HepG2 (cell line): ENCODE measurements at regions not wholly inside any gene's neighbourhood (a gene's known extent, or its start where the extent isn't known, plus 50 kb on each side); places are given as distances from the start of the nearest gene placed in this dataset.

Experiments used
- ATAC-seq: fragments of 200-7000 bp; cut with Tn5 transposase; 3 replicates; pipeline ENCODE4 v1.9.1; 2020; ENCODE audit warnings: mild to moderate bottlenecking, moderate library complexity
- BruUV-seq: library from RNA; stranded (reverse); fragments of 400-500 nt; replicated peaks from 2 replicates; lab custom pipeline; 2021; lab: Mats Ljungman, UMichigan
- CTCF ChIA-PET: fragments of 300-600 bp; formaldehyde crosslinking; extraction: SDS; loops from one replicate; lab custom pipeline; 2021; ENCODE audit warnings: low total read pairs, inconsistent platforms, low intra/inter-chr PET ratio; lab: Yijun Ruan, JAX
- POLR2A ChIA-PET: fragments of 350-600 bp; sonication (Branson Sonifier 250); formaldehyde crosslinking; loops from one replicate; lab custom pipeline; 2020; ENCODE audit warnings: antibody characterized with exemption, inconsistent platforms; lab: Yijun Ruan, JAX
- DNase-seq: peaks from one replicate; pipeline ENCODE4 v3.0.0-alpha.2; 2015; ENCODE audit warnings: low spot score
- FAIRE-seq: peaks from 3 replicates; lab custom pipeline; 2011; peaks lifted over from hg19 to GRCh38; lab: Jason Lieb, UNC
- H2AFZ ChIP-seq: one replicate; pipeline ENCODE4 v1.6.1; 2011; ENCODE audit warnings: low read length, inconsistent platforms
- H3K27ac ChIP-seq: fragments of 300-600 bp; 3 replicates; pipeline ENCODE4 v1.8.0; 2011; ENCODE audit warnings: mixed run types, mild to moderate bottlenecking, mixed read lengths, low read length, inconsistent platforms; ENCODE audit not compliant: insufficient read depth; ENCODE audit errors: extremely low read length
- H3K27me3 ChIP-seq, 2 experiments: fragments of 200-600 bp in 1 of 2; 2 replicates in 1 of 2; 3 replicates in 1 of 2; pipeline versions ENCODE4 v1.6.0 to v1.8.0; 2011; ENCODE audit warnings: low read length in 2 of 2, mild to moderate bottlenecking in 2 of 2, moderate library complexity in 2 of 2, inconsistent platforms in 1 of 2; ENCODE audit not compliant: insufficient read depth in 2 of 2, control insufficient read depth in 1 of 2
- H3K36me3 ChIP-seq, 2 experiments: fragments of 200-600 bp in 1 of 2; replicated peaks in 1 of 2; 2 replicates in 1 of 2; 3 replicates in 1 of 2; pipeline versions ENCODE4 v1.5.1 to v1.8.0; 2011; ENCODE audit warnings: low read length in 2 of 2, inconsistent platforms in 1 of 2; ENCODE audit not compliant: insufficient read depth in 2 of 2, control insufficient read depth in 1 of 2
- H3K4me1 ChIP-seq: 2 replicates; pipeline ENCODE4 v1.5.1; 2012; ENCODE audit warnings: low read length, inconsistent platforms; ENCODE audit not compliant: insufficient read depth
- H3K4me2 ChIP-seq: 2 replicates; pipeline ENCODE4 v1.6.0; 2011; ENCODE audit warnings: low read depth, low read length, inconsistent platforms
- H3K4me3 ChIP-seq, 3 experiments: fragments of 200-600 bp in 1 of 3; sonication (generic), shearing (Covaris generic) in 1 of 3; replicated peaks in 1 of 3; 2 replicates each; pipeline ENCODE4 v1.5.1; 2011 to 2016; ENCODE audit warnings: low read length in 3 of 3, inconsistent platforms in 2 of 3, low read depth in 2 of 3, mild to moderate bottlenecking in 2 of 3, control low read depth in 1 of 3, mixed read lengths in 1 of 3; ENCODE audit not compliant: insufficient read depth in 1 of 3
- H3K79me2 ChIP-seq: one replicate; pipeline ENCODE4 v1.6.1; 2011; ENCODE audit warnings: low read length, inconsistent platforms; ENCODE audit not compliant: insufficient read depth
- H3K9ac ChIP-seq: 2 replicates; pipeline ENCODE4 v1.6.0; 2011; ENCODE audit warnings: mild to moderate bottlenecking, low read depth, low read length, inconsistent platforms; ENCODE audit not compliant: insufficient read depth
- H3K9me3 ChIP-seq: 2 replicates; pipeline ENCODE4 v1.5.1; 2012; ENCODE audit warnings: mild to moderate bottlenecking, low read length
- H4K20me1 ChIP-seq: 2 replicates; pipeline ENCODE4 v1.6.0; 2011; ENCODE audit warnings: inconsistent platforms, mild to moderate bottlenecking, low read length, moderate library complexity; ENCODE audit not compliant: insufficient read depth
- ASH2L ChIP-seq: fragments of 300-600, 200-600 bp; sonication (generic); IDR thresholded peaks from 2 replicates; pipeline ENCODE4 v1.7.0; 2017; ENCODE audit warnings: low read depth, mild to moderate bottlenecking, moderate library complexity, mixed read lengths, low read length; ENCODE audit not compliant: insufficient read length
- GPN1 ChIP-seq: sonication (generic); formaldehyde crosslinking; IDR thresholded peaks from 2 replicates; pipeline ENCODE4 v1.5.1; 2020; ENCODE audit warnings: missing genetic modification reagents, borderline replicate concordance
- NFATC3 ChIP-seq: sonication (generic); formaldehyde crosslinking; IDR thresholded peaks from 2 replicates; pipeline ENCODE4 v1.5.1; 2020; ENCODE audit warnings: mild to moderate bottlenecking, missing genetic modification reagents
- POLR2AphosphoS2 ChIP-seq: IDR thresholded peaks from 2 replicates; pipeline ENCODE4 v1.6.1; 2011; ENCODE audit warnings: low read depth, low read length, improper control_type of control experiment
- RNF219 ChIP-seq: sonication (generic); formaldehyde crosslinking; IDR thresholded peaks from 2 replicates; pipeline ENCODE4 v1.5.0; 2020; ENCODE audit warnings: mild to moderate bottlenecking, missing genetic modification reagents
- SNAI1 ChIP-seq: sonication (generic); formaldehyde crosslinking; IDR thresholded peaks from 2 replicates; pipeline ENCODE4 v1.5.0; 2020; ENCODE audit warnings: mild to moderate bottlenecking, missing genetic modification reagents, borderline replicate concordance
- SP4 ChIP-seq: sonication (generic); formaldehyde crosslinking; IDR thresholded peaks from 2 replicates; pipeline ENCODE4 v1.8.1; 2023; ENCODE audit warnings: mild to moderate bottlenecking, missing genetic modification reagents
- ZNF180 ChIP-seq: sonication (generic); formaldehyde crosslinking; IDR thresholded peaks from 2 replicates; pipeline ENCODE4 v1.4.0; 2020; ENCODE audit warnings: low read depth, missing genetic modification reagents, borderline replicate concordance
- ZNF205 ChIP-seq: IDR thresholded peaks from 2 replicates; pipeline ENCODE4 v1.6.1; 2018; ENCODE audit warnings: missing biosample characterization, missing genetic modification reagents
- ZNF484 ChIP-seq: sonication (generic); formaldehyde crosslinking; IDR thresholded peaks from 2 replicates; pipeline ENCODE4 v1.5.1; 2020; ENCODE audit warnings: mild to moderate bottlenecking, low read depth, missing genetic modification reagents, borderline replicate concordance
- ZNF564 ChIP-seq: sonication (generic); formaldehyde crosslinking; IDR thresholded peaks from 2 replicates; pipeline ENCODE4 v1.8.1; 2023; ENCODE audit warnings: mild to moderate bottlenecking, missing genetic modification reagents
- ZNF629 ChIP-seq: sonication (generic); formaldehyde crosslinking; conservative IDR thresholded peaks from 2 replicates; pipeline ENCODE4 v1.5.0; 2020; ENCODE audit warnings: missing genetic modification reagents
- ZNF761 ChIP-seq: sonication (generic); formaldehyde crosslinking; conservative IDR thresholded peaks from 2 replicates; pipeline ENCODE4 v1.4.0; 2020; ENCODE audit warnings: mild to moderate bottlenecking, missing genetic modification reagents
- WGBS: methylation state at CpG from one replicate; pipeline ENCODE4 v1.1.6; 2017; ENCODE audit warnings: low lambda C conversion rate; 5-methylcytosine and 5-hydroxymethylcytosine counted together
- in situ Hi-C: cut with HindIII; loops from 2 replicates; pipeline ENCODE4 v1.10.0; 2017; ENCODE audit warnings: low pct_unique_long_range_greater_than_20kb; ENCODE audit not compliant: extremely low pct_ligation_motif_present
- intact Hi-C: fragments of 100-400 bp; cut with micrococcal nuclease; formaldehyde crosslinking; loops from one replicate; pipeline ENCODE4 v1.10.0; 2022; ENCODE audit not compliant: unreplicated experiment
- TF ChIP-seq, protein P1 (sequence below): sonication (generic); formaldehyde crosslinking; conservative IDR thresholded peaks from 2 replicates; pipeline ENCODE4 v1.4.0; 2020; ENCODE audit warnings: mild to moderate bottlenecking, missing genetic modification reagents, moderate library complexity
- TF ChIP-seq, protein P2 (sequence below): sonication (generic); formaldehyde crosslinking; IDR thresholded peaks from 2 replicates; pipeline ENCODE4 v1.4.0; 2020; ENCODE audit warnings: missing genetic modification reagents, borderline replicate concordance

DNA sequence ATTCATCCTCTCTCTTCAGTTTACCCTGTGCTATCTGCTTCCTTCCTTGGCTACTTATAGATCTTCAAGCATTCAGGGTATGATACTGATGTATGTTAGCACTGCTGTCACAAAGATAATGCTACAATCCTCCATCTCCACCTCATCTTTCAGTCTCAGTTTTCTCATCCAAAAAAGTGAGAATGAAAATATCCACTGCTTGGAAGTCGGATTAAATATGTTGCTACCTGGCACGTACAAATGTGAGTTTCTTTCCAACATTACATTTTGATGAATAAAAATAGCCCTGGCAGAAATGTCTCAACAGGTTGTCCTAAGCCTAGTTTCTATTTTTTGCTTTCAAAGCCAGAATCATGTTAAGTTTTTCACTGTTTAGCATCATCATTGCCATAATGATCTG lies 149.9 kb downstream of the PTPN11 start:
- Histone ChIP-seq H3K27me3 (peaks cover 0 to 10% of the 10 kb centered on the region in 2 experiments; a peak in 3 of 5 replicates), H4K20me1 (no peaks in the 10 kb centered on the region), H3K4me1 (no peaks in the 10 kb centered on the region), H2AFZ (no peak overlapping the region), H3K79me2 (no peaks in the 10 kb centered on the region), H3K36me3 (no peaks in the 10 kb centered on the region), H3K9ac (no peak overlapping the region), H3K27ac (no peak overlapping the region), H3K4me2 (no peak overlapping the region), H3K9me3 (no peaks in the 10 kb centered on the region), H3K4me3 (no peak overlapping the region)
- DNase-seq (no peak), FAIRE-seq (no peak), ATAC-seq (no peak)
- WGBS: 2% methylated on average over 2 of the region's 2 CpGs
- intact Hi-C loops (no loop called here), in situ Hi-C loops (no loop called here)
- BruUV-seq: no TSS peak
- ChIA-PET POLR2A (no interaction called here), CTCF (no interaction called here)
- TF ChIP-seq POLR2AphosphoS2 (no peak), ZNF761 (CRISPR knock-in tag) (no peak), ASH2L (no peak), NFATC3 (no peak), ZNF564 (no peak), ZNF629 (CRISPR knock-in tag) (no peak), SNAI1 (CRISPR knock-in tag) (no peak), SP4 (CRISPR knock-in tag) (no peak), GPN1 (CRISPR knock-in tag) (no peak), RNF219 (CRISPR knock-in tag) (no peak), ZNF180 (CRISPR knock-in tag) (no peak), ZNF205 (CRISPR knock-in tag) (no peak), ZNF484 (CRISPR knock-in tag) (no peak)
- TF ChIP-seq, protein P1, sequence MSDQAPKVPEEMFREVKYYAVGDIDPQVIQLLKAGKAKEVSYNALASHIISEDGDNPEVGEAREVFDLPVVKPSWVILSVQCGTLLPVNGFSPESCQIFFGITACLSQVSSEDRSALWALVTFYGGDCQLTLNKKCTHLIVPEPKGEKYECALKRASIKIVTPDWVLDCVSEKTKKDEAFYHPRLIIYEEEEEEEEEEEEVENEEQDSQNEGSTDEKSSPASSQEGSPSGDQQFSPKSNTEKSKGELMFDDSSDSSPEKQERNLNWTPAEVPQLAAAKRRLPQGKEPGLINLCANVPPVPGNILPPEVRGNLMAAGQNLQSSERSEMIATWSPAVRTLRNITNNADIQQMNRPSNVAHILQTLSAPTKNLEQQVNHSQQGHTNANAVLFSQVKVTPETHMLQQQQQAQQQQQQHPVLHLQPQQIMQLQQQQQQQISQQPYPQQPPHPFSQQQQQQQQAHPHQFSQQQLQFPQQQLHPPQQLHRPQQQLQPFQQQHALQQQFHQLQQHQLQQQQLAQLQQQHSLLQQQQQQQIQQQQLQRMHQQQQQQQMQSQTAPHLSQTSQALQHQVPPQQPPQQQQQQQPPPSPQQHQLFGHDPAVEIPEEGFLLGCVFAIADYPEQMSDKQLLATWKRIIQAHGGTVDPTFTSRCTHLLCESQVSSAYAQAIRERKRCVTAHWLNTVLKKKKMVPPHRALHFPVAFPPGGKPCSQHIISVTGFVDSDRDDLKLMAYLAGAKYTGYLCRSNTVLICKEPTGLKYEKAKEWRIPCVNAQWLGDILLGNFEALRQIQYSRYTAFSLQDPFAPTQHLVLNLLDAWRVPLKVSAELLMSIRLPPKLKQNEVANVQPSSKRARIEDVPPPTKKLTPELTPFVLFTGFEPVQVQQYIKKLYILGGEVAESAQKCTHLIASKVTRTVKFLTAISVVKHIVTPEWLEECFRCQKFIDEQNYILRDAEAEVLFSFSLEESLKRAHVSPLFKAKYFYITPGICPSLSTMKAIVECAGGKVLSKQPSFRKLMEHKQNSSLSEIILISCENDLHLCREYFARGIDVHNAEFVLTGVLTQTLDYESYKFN (CRISPR knock-in tag): no peak
- TF ChIP-seq, protein P2, sequence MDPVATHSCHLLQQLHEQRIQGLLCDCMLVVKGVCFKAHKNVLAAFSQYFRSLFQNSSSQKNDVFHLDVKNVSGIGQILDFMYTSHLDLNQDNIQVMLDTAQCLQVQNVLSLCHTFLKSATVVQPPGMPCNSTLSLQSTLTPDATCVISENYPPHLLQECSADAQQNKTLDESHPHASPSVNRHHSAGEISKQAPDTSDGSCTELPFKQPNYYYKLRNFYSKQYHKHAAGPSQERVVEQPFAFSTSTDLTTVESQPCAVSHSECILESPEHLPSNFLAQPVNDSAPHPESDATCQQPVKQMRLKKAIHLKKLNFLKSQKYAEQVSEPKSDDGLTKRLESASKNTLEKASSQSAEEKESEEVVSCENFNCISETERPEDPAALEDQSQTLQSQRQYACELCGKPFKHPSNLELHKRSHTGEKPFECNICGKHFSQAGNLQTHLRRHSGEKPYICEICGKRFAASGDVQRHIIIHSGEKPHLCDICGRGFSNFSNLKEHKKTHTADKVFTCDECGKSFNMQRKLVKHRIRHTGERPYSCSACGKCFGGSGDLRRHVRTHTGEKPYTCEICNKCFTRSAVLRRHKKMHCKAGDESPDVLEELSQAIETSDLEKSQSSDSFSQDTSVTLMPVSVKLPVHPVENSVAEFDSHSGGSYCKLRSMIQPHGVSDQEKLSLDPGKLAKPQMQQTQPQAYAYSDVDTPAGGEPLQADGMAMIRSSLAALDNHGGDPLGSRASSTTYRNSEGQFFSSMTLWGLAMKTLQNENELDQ: no peak
